GM12872 (cell line): ENCODE measurements at regions not wholly inside any gene's neighbourhood (a gene's known extent, or its start where the extent isn't known, plus 50 kb on each side); places are given as distances from the start of the nearest gene placed in this dataset.

Source experiments
- CTCF ChIP-seq: IDR thresholded peaks from 3 replicates; pipeline ENCODE4 v1.5.1; 2011; ENCODE audit warnings: low read depth, mild to moderate bottlenecking, low read length, moderate library complexity; ENCODE audit not compliant: insufficient read depth

GRCh38 chr5:158207733-158208132 lies 348.8 kb upstream of the CLINT1 start:
- no peak for TF ChIP-seq CTCF

GRCh38 chr5:158205992-158206391 lies 347.0 kb upstream of the CLINT1 start:
- no peak for TF ChIP-seq CTCF

- no peak for TF ChIP-seq CTCF
These were observed 344.3 kb upstream of the CLINT1 start for GRCh38 chr5:158203261-158203660.

- no peak for TF ChIP-seq CTCF
These were observed 343.9 kb upstream of the CLINT1 start for GRCh38 chr5:158202801-158203200.

GRCh38 chr5:158200619-158201018 lies 341.7 kb upstream of the CLINT1 start:
- TF ChIP-seq CTCF = no peak

- no peak for TF ChIP-seq CTCF
These were observed 339.7 kb upstream of the CLINT1 start for GRCh38 chr5:158198636-158199035.

- TF ChIP-seq CTCF = no peak
These were observed 336.7 kb upstream of the CLINT1 start for GRCh38 chr5:158195416-158196210.
